ENCODE measurements at regions not wholly inside any gene's neighbourhood (a gene's known extent, or its start where the extent isn't known, plus 50 kb on each side); places are given as distances from the start of the nearest gene placed in this dataset.

GRCh38 chr19:30919737-30920136, 429.5 kb downstream of the TSHZ3 start:
- TF ChIP-seq CTCF (conservative IDR thresholded peaks at IDR 0.05 in 1 of 2, IDR thresholded peaks at IDR 0.05 in 1 of 2; ENCODE audit: low read depth in 1 of 2, low read length in 2 of 2) = no peak
- TF ChIP-seq EZH2 (IDR thresholded peaks at IDR 0.05; ENCODE audit: low read length, missing control alignments) = no peak

All from fibroblast of lung (primary cell).